H1 (cell line): ENCODE measurements at regions not wholly inside any gene's neighbourhood (a gene's known extent, or its start where the extent isn't known, plus 50 kb on each side); places are given as distances from the start of the nearest gene placed in this dataset.

Experiments used
- CTCF ChIA-PET: fragments of 300-600 bp; sonication (Branson Sonifier 250); formaldehyde crosslinking; loops from one replicate; lab custom pipeline; 2021; ENCODE audit not compliant: partially characterized antibody; lab: Charles Lee
- POLR2A ChIA-PET: fragments of 300-600 bp; sonication (Branson Sonifier 250); formaldehyde crosslinking; loops from one replicate; lab custom pipeline; 2021; ENCODE audit warnings: inconsistent platforms; ENCODE audit not compliant: partially characterized antibody; lab: Charles Lee
- DNase-seq, 2 experiments: peaks; one replicate each; pipeline versions ENCODE4 v3.0.0 to v3.0.0-alpha.2; 2010 to 2022; ENCODE audit warnings: low spot score in 2 of 2, low read depth in 1 of 2, mixed read lengths in 1 of 2
- FAIRE-seq: peaks from 2 replicates; lab custom pipeline; 2011; peaks lifted over from hg19 to GRCh38; lab: Jason Lieb, UNC
- H2AFZ ChIP-seq: 2 replicates; pipeline ENCODE4 v1.8.1; 2012; ENCODE audit warnings: low read length, inconsistent platforms
- H2AK5ac ChIP-seq: 2 replicates; pipeline ENCODE4 v1.6.1; 2013; ENCODE audit warnings: low read depth, low read length
- H2BK120ac ChIP-seq: replicated peaks from 2 replicates; pipeline ENCODE3; 2013; ENCODE audit warnings: low read depth, low read length, inconsistent platforms
- H2BK12ac ChIP-seq: 2 replicates; pipeline ENCODE4 v1.6.1; 2013; ENCODE audit warnings: low read depth, low read length
- H2BK15ac ChIP-seq: 2 replicates; pipeline ENCODE4 v1.6.1; 2013; ENCODE audit warnings: low read length
- H2BK20ac ChIP-seq: 2 replicates; pipeline ENCODE4 v1.6.1; 2013; ENCODE audit warnings: low read length
- H2BK5ac ChIP-seq: 2 replicates; pipeline ENCODE4 v1.6.1; 2013; ENCODE audit warnings: low read depth, low read length
- H3K14ac ChIP-seq: 2 replicates; pipeline ENCODE4 v1.6.1; 2013; ENCODE audit warnings: inconsistent platforms; ENCODE audit not compliant: insufficient read length
- H3K18ac ChIP-seq: 2 replicates; pipeline ENCODE4 v1.6.1; 2013; ENCODE audit warnings: low read length; ENCODE audit errors: extremely low read depth
- H3K23ac ChIP-seq: 2 replicates; pipeline ENCODE4 v1.6.1; 2013; ENCODE audit warnings: inconsistent platforms; ENCODE audit not compliant: insufficient read length
- H3K23me2 ChIP-seq: 2 replicates; pipeline ENCODE4 v1.6.1; 2013; ENCODE audit warnings: low read depth, low read length
- H3K27ac ChIP-seq: 2 replicates; pipeline ENCODE4 v1.6.1; 2011; ENCODE audit warnings: low read depth, low read length, inconsistent platforms
- H3K27me3 ChIP-seq, 4 experiments: replicated peaks in 1 of 4; 1 replicate in 1 of 4; 2 replicates in 3 of 4; pipeline versions ENCODE4 v1.6.1 to v1.8.1; 2011 to 2013; ENCODE audit warnings: low read length in 3 of 4, mild to moderate bottlenecking in 3 of 4, inconsistent platforms in 2 of 4, mixed read lengths in 2 of 4, moderate library complexity in 1 of 4; ENCODE audit not compliant: control insufficient read depth in 3 of 4, insufficient read depth in 3 of 4; ENCODE audit errors: extremely low read depth in 1 of 4
- H3K36me3 ChIP-seq, 4 experiments: 2 replicates each; pipeline versions ENCODE4 v1.6.1 to v1.8.1; 2011 to 2013; ENCODE audit warnings: mild to moderate bottlenecking in 4 of 4, low read length in 3 of 4, moderate library complexity in 2 of 4, control low read depth in 1 of 4, inconsistent platforms in 1 of 4; ENCODE audit not compliant: insufficient read depth in 4 of 4, control insufficient read depth in 2 of 4
- H3K4ac ChIP-seq: replicated peaks from 2 replicates; pipeline ENCODE3; 2013; ENCODE audit warnings: low read length, low read depth, mixed read lengths, inconsistent platforms; ENCODE audit not compliant: insufficient read length
- H3K4me1 ChIP-seq, 4 experiments: replicated peaks in 1 of 4; 1 replicate in 1 of 4; 2 replicates in 3 of 4; pipeline versions ENCODE4 v1.6.1 to v1.8.1; 2011 to 2013; ENCODE audit warnings: low read length in 3 of 4, inconsistent platforms in 2 of 4, mixed read lengths in 1 of 4; ENCODE audit not compliant: insufficient read depth in 4 of 4, control insufficient read depth in 3 of 4
- H3K4me2 ChIP-seq, 2 experiments: 2 replicates each; pipeline versions ENCODE4 v1.6.1 to v1.8.1; 2011 to 2013; ENCODE audit warnings: low read depth in 2 of 2, low read length in 2 of 2, control low read depth in 1 of 2, inconsistent platforms in 1 of 2, mild to moderate bottlenecking in 1 of 2; ENCODE audit not compliant: insufficient read depth in 1 of 2
- H3K4me3 ChIP-seq, 4 experiments: fragments of 200-600, 300-600 bp in 1 of 4; sonication (generic), shearing (Covaris generic), sonication (Bioruptor Twin) in 1 of 4; 2 replicates each; pipeline versions ENCODE4 v1.5.1 to v1.8.1; 2011 to 2016; ENCODE audit warnings: low read length in 4 of 4, low read depth in 3 of 4, control low read depth in 2 of 4, inconsistent platforms in 2 of 4, mild to moderate bottlenecking in 2 of 4, mixed read lengths in 1 of 4, moderate library complexity in 1 of 4; ENCODE audit not compliant: insufficient read depth in 2 of 4; ENCODE audit errors: extremely low read depth in 1 of 4
- H3K56ac ChIP-seq: replicated peaks from 2 replicates; pipeline ENCODE3; 2013; ENCODE audit warnings: low read depth, mild to moderate bottlenecking, mixed read lengths, low read length, inconsistent platforms; ENCODE audit not compliant: insufficient read length
- H3K79me1 ChIP-seq: 2 replicates; pipeline ENCODE4 v1.6.1; 2013; ENCODE audit warnings: low read depth, low read length, control low read depth
- H3K79me2 ChIP-seq, 2 experiments: 2 replicates each; pipeline versions ENCODE4 v1.6.1 to v1.8.1; 2012 to 2013; ENCODE audit warnings: low read length in 2 of 2, mild to moderate bottlenecking in 2 of 2, inconsistent platforms in 1 of 2; ENCODE audit not compliant: insufficient read depth in 2 of 2, control insufficient read depth in 1 of 2
- H3K9ac ChIP-seq, 4 experiments: replicated peaks in 1 of 4; 1 replicate in 1 of 4; 2 replicates in 3 of 4; pipeline versions ENCODE4 v1.6.1 to v1.8.1; 2011 to 2013; ENCODE audit warnings: low read depth in 3 of 4, low read length in 3 of 4, control low read depth in 2 of 4, mild to moderate bottlenecking in 2 of 4, moderate library complexity in 2 of 4, inconsistent platforms in 1 of 4; ENCODE audit errors: extremely low read depth in 1 of 4
- H3K9me3 ChIP-seq, 2 experiments: 2 replicates each; pipeline versions ENCODE4 v1.6.1 to v1.8.1; 2012 to 2013; ENCODE audit warnings: mild to moderate bottlenecking in 2 of 2, moderate library complexity in 2 of 2, control low read depth in 1 of 2, inconsistent platforms in 1 of 2, low read depth in 1 of 2, low read length in 1 of 2, mixed read lengths in 1 of 2; ENCODE audit not compliant: insufficient read depth in 2 of 2
- H4K20me1 ChIP-seq, 2 experiments: replicated peaks in 1 of 2; 2 replicates each; pipeline versions ENCODE3 to v1.8.1; 2011 to 2013; ENCODE audit warnings: inconsistent platforms in 2 of 2, low read length in 2 of 2, mild to moderate bottlenecking in 1 of 2; ENCODE audit not compliant: insufficient read depth in 2 of 2, control insufficient read depth in 1 of 2
- H4K5ac ChIP-seq: 2 replicates; pipeline ENCODE4 v1.6.1; 2013; ENCODE audit warnings: low read length, low read depth, mixed read lengths, inconsistent platforms; ENCODE audit not compliant: insufficient read length
- H4K8ac ChIP-seq: 2 replicates; pipeline ENCODE4 v1.8.0; 2013; ENCODE audit warnings: mild to moderate bottlenecking, moderate library complexity, low read length, inconsistent platforms; ENCODE audit not compliant: insufficient read depth; ENCODE audit errors: extremely low read depth
- H4K91ac ChIP-seq: replicated peaks from 2 replicates; pipeline ENCODE3; 2013; ENCODE audit warnings: low read length, mixed read lengths, inconsistent platforms; ENCODE audit not compliant: insufficient read length
- CHD2 ChIP-seq: IDR thresholded peaks from 2 replicates; pipeline ENCODE4 v1.6.1; 2012; ENCODE audit warnings: low read length, improper control_type of control experiment
- EGR1 ChIP-seq: IDR thresholded peaks from 2 replicates; pipeline ENCODE4 v1.6.1; 2011; ENCODE audit warnings: low read depth, low read length, borderline replicate concordance
- GTF2F1 ChIP-seq: IDR thresholded peaks from 2 replicates; pipeline ENCODE4 v1.6.1; 2012; ENCODE audit warnings: low read depth, low read length, improper control_type of control experiment, borderline replicate concordance
- RNF2 ChIP-seq: fragments of 200-900, 300-1000 bp; sonication (generic); IDR thresholded peaks from 2 replicates; pipeline ENCODE4 v1.7.1; 2016; ENCODE audit warnings: borderline replicate concordance, low read depth, mild to moderate bottlenecking, antibody characterized with exemption, low read length; ENCODE audit not compliant: poor library complexity, severe bottlenecking; ENCODE audit errors: missing control alignments
- SAP30 ChIP-seq: fragments of 300-600 bp; sonication (generic); IDR thresholded peaks from 2 replicates; pipeline ENCODE4 v1.7.1; 2012; ENCODE audit warnings: low read length, moderate library complexity, mild to moderate bottlenecking, inconsistent platforms; ENCODE audit not compliant: insufficient read depth, insufficient replicate concordance
- TEAD4 ChIP-seq: IDR thresholded peaks from 2 replicates; pipeline ENCODE4 v1.6.1; 2012; ENCODE audit warnings: low read depth, low read length, inconsistent platforms, mixed read lengths
- WGBS, 2 experiments: shearing (Covaris generic) in 1 of 2; methylation state at CpG; one replicate each; pipeline versions ENCODE4 v1.1.6 to v1.1.7; 2013 to 2015; ENCODE audit warnings: low lambda C conversion rate in 2 of 2, mixed read lengths in 2 of 2, inconsistent platforms in 1 of 2, low coverage in 1 of 2, missing lambda C conversion rate in 1 of 2; ENCODE audit not compliant: insufficient replicate concordance in 2 of 2, insufficient coverage in 1 of 2, insufficient read length in 1 of 2; ENCODE audit errors: extremely low coverage in 1 of 2, missing lambda C conversion rate in 1 of 2; 5-methylcytosine and 5-hydroxymethylcytosine counted together

DNA sequence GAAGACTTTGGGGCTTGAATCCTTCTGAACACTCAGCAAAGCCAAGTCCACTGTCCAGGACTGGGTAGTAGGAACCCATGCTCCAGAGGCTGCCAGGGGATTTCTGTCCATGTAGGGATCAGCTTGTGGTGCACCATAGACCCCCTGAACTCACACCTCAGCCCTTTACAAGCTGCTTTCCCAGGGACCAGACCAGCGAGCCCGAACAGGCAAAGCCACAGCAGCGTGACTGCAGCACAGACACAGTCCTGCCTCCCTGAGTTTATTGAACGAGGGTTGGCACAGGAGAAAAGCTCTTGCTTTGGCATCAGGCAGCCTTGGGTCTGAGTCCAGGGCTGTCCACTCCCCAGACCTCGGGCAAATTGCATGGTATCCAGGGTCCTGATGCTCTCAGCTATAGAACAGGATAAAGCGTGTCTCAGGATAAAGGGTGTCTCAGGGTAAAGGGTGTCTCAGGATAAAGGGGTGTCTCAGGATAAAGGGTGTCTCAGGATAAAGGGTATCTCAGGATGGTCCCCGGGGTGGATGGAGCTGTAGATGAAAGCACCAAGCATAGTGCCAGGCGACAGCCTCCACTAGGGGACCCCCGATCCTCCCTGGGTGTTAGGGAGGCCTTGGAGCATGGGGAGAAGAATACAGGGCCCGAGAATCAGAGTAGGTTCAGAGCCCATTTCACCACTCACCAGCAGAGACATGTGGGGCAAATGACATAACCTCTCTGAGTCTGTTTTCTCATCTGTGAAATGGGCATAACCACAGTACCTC, 648.8 kb downstream of the NPHP4 start:
- H3K9ac ChIP-seq = no peak overlapping the region
- H3K23me2 ChIP-seq = peaks cover 4% of the 10 kb centered on the region; the same call in 1 of the 2 replicates
- H3K9me3 ChIP-seq = no peaks in the 10 kb centered on the region
- no peak overlapping the region for H2AK5ac ChIP-seq
- no peak overlapping the region for H2BK12ac ChIP-seq
- no peaks in the 10 kb centered on the region for H3K4me1 ChIP-seq
- CTCF ChIA-PET = interaction anchor here (0.5 to 1.6 kb wide), 6 partner anchors 9 to 886 kb away, joined by 3 read pairs; no protein-coding TSS in a partner anchor
- no peak overlapping the region for H3K4me3 ChIP-seq
- H3K14ac ChIP-seq = no peak overlapping the region
- no peak overlapping the region for H3K27ac ChIP-seq
- no peak overlapping the region for H2BK15ac ChIP-seq
- H2BK5ac ChIP-seq = no peak overlapping the region
- no peak overlapping the region for H2AFZ ChIP-seq
- H3K79me1 ChIP-seq = no peaks in the 10 kb centered on the region
- no peak overlapping the region for H3K56ac ChIP-seq
- TF ChIP-seq EGR1 = no peak
- no peak for TF ChIP-seq SAP30
- no peak for TF ChIP-seq RNF2
- no peak for TF ChIP-seq TEAD4
- no peak for TF ChIP-seq GTF2F1
- TF ChIP-seq CHD2 = no peak
- TF ChIP-seq, all 59 proteins: peak for 0
- no peaks in the 10 kb centered on the region for H3K36me3 ChIP-seq
- no peaks in the 10 kb centered on the region for H3K79me2 ChIP-seq
- no peak overlapping the region for H2BK20ac ChIP-seq
- no peak overlapping the region for H4K5ac ChIP-seq
- no peak overlapping the region for H3K23ac ChIP-seq
- DNase-seq (no peak), FAIRE-seq (no peak)
- no peak overlapping the region for H2BK120ac ChIP-seq
- H3K4ac ChIP-seq = no peak overlapping the region
- 95% methylated on average over 10 of the region's 10 CpGs; no CpG with 5 or more reads in 1 of the 2 experiments for WGBS, 2 experiments
- no peak overlapping the region for H4K91ac ChIP-seq
- H4K8ac ChIP-seq = no peak overlapping the region
- H3K27me3 ChIP-seq = no peaks in the 10 kb centered on the region
- no peak overlapping the region for H3K4me2 ChIP-seq
- peaks cover 0 to 2% of the 10 kb centered on the region in 2 experiments for H4K20me1 ChIP-seq
- POLR2A ChIA-PET = no interaction called here
- no peak overlapping the region for H3K18ac ChIP-seq
